Activated CD4-positive, CD25-positive, alpha-beta regulatory T cell (primary cell): ENCODE measurements at regions not wholly inside any gene's neighbourhood (a gene's known extent, or its start where the extent isn't known, plus 50 kb on each side); places are given as distances from the start of the nearest gene placed in this dataset.

ENCODE experiments used
- DNase-seq, 4 experiments: peaks; one replicate each; lab custom pipeline; 2025; lab: John Stamatoyannopoulos, UW

DNA sequence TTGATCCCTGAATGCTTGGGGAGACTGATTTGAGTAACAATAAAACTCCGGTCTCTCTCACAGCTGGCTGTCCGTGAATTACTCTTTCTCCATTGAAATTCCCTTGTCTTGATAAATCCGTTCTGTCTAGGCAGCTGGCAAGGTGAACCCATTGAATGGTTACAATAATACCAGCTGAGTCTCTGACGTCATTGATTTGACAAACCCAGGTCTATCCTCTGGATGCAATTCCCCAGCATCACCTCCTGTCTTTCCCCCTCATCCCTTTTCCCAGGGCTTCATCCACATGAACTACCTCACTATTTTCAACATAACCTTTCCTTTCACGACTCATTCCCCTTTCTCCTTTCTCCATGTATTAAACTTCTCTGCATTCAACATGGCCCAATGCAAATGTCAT lies 98.7 kb upstream of the TMEM132C start:
- no peak for DNase-seq

DNA sequence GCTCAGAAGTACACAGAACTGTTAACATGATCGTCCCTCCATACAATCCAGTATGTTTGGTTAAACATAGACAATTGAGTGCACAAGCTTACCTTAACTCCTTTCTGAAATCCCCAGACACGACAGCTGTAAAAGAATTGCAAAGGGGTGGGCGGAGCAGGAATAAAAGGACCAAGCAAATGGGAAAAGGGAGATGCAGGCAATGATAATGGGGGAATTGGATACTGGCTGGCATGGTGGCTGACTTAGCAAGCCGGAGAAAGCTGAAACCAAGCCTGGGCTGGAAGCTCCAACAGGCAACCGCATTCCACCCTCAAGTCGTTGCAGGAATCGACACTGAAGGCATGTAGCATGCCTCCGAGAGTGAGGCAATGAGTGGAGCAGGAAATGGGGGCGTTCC lies 96.8 kb upstream of the TMEM132C start:
- DNase-seq: no peak

DNA sequence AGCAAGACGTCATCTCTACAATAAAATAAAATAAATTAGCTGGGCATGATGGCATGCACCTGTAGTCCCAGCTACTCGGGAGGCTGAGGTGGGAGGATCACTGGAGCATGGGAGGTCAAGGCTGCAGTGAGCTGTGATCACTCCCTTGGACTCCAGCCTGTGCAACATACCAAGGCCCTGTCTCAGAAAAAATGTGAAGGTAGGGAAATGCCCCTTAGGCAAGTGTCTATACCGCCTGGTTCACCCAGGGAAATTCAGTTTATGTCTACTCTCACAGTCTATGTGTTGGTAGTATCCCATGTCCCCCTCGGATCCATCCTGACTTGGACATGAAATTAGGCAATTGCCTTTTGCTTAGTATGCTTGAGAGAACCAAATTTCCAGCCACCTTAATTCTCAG lies 88.4 kb upstream of the TMEM132C start:
- no peak for DNase-seq

DNA sequence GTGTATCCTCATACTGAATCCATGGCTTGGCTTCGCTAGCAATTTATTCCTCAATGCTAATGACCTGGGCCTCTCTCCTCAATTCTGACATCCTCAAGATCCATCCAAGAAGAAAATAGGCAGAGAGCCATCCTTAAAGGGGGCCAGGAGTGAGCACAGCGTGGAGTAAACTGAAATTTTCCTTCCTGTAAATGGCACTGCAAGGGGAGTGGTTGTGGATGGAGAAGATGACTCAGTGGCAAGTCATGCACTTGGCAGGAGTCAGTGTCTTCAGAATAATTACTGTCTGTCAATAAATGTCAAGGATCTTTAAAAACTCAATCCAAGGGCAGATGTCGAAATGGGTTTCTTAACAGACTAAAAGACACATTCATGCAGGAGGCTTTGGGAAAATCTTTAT lies 88.0 kb upstream of the TMEM132C start:
- no peak for DNase-seq

DNA sequence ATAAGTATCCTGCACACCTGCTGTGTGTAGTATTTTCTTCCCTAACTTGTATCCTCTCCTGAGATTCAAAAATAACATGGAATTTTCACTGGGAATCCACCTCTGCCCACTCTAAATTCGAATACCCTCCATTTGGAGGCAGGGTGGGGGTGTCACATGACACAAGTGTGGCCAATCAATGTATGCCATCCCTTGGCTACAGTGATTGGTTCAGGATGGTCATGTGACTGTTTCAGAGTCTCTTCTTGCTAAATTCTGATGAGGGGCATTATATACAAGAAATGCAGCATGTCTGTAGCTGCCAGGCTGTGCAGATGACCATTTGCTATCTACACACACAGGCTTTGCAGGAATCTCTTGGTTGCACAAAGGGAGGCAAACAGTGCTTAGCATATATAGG lies 86.8 kb upstream of the TMEM132C start:
- no peak for DNase-seq

DNA sequence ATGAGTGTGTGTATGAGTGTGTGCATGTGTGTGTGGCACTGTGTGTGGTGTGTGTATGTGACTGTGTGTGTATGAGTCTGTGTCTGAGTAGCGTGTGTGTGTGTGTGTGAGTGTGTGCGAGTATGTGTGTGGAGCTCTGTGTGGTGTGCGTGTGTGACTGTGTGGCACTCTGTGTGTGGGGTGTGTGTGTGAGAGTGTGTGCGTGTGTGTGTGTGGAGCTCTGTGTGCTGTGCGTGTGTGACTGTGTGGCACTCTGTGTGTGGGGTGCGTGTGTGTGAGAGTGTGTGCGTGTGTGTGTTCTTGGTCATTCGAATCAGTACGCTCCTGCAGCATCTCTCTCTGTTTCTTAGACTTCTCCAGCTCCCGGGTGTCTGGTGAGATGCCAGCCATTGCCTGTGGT lies 76.9 kb upstream of the TMEM132C start:
- DNase-seq: no peak

DNA sequence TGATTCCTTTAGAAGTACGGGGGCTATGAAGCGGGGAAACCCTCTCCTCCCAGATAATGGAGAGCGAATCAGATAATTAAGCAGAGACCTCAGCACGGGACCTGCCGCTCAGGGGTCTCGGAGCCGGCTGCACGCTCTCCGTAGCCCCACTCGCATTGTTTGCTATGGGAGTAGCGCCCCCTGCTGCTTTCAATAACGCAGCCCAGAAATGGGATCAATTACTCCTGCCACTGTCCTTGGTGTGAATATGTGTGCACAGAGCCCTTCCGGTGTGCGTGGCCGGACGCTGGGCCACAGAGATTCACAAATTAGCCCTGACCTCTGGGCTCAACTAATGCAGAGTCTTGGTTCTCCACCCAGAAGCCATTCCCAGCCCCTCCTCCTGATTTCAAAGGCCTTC lies 76.4 kb upstream of the TMEM132C start:
- no peak for DNase-seq

DNA sequence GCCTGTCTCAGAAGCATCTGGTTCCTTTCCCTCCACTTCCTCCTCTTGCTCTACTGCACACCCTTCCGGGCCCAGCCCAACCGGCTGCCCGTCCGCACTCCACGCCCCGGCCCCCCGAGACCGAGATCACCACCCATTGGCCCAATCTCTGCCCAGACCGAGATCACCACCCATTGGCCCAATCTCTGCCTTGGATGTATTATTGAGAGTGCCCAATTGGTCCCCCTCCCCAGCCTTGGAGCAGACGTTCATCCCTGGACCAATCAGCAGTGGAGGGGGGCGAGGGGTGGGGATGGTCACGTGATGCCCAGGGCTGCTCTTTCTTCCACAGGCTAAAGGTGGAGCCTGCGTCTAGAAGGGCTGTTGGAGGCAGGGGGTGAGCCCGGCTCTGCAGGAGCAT lies 75.6 kb upstream of the TMEM132C start:
- DNase-seq: no peak

DNA sequence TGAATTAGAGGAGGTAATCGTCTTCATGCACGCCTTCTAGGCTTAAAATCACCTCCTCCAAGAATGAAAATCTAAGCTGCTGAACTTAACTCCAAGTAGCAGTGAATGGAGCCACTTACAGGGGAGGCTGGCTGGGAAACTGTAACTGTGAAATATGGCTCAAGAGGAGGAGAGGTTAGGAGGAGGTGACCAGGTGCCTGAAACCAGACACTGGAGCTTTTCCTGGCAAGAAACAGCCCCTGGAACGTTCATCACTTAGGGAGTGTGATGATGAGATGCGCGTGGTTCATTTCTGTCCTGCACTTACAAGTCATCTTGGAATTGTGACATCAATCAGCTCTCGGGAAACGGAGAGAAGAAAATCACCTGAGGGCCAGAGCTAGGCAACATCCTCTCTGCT lies 62.3 kb upstream of the TMEM132C start:
- DNase-seq: no peak

DNA sequence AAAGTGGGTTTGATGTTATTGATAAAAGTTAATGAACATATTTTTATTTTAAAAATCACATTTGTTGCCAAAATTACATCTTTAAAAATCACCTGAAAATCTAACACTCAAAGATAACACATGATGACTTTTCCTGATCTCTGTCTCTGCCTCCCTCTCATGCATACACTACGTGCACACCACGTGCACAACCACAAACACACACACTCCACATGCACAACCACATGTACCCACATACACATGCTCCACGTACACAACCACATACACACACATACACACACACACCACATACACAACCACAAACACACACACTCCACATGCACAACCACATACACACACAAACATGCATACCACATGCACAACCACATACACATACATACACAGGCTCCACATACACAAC lies 61.8 kb upstream of the TMEM132C start:
- DNase-seq: no peak

DNA sequence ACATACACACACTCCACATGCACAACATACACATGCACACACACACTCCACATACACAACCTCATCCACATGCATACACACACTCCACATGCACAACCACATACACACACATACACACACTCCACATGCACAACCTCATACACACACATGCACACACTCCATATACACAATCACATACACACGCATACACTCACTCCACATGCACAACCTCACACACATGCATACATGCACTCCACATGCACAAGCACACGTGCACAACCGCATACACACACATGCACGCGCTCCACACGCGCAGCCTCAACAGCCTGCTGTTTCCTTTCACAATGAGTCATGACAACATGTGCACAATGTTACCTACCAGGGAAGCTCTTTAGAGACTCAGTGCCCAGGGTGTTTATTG lies 61.2 kb upstream of the TMEM132C start:
- DNase-seq: no peak
